Hepatocyte (in vitro differentiated cells): ENCODE measurements at regions not wholly inside any gene's neighbourhood (a gene's known extent, or its start where the extent isn't known, plus 50 kb on each side); places are given as distances from the start of the nearest gene placed in this dataset.
A peak's percentile ranks its signal among the peaks of the same experiment; 100 is the strongest.

Experiments used
- CTCF ChIP-seq: fragments of 200-600 bp; sonication (generic); IDR thresholded peaks from 2 replicates; pipeline ENCODE4 v1.5.1; 2016; ENCODE audit warnings: antibody characterized with exemption, mild to moderate bottlenecking; ENCODE audit not compliant: poor library complexity
- EZH2 ChIP-seq: fragments of 200-600 bp; sonication (generic); IDR thresholded peaks from 2 replicates; pipeline ENCODE4 v1.6.1; 2016; ENCODE audit warnings: antibody characterized with exemption, mild to moderate bottlenecking, borderline replicate concordance

GRCh38 chr6:145278163-145278807 is 457.0 kb downstream of the EPM2A start:
- TF ChIP-seq CTCF: peak; percentile 6
- TF ChIP-seq EZH2: no peak
